Fibroblast of peridontal ligament (primary cell): ENCODE measurements at regions not wholly inside any gene's neighbourhood (a gene's known extent, or its start where the extent isn't known, plus 50 kb on each side); places are given as distances from the start of the nearest gene placed in this dataset.
A peak's percentile ranks its signal among the peaks of the same experiment; 100 is the strongest.
"Not testable (repeated sequence)": the region's sequence is repeated elsewhere in the genome, so short reads cannot be mapped to it uniquely, and the experiment has no call there.

ENCODE experiments used
- DNase-seq: peaks from one replicate; pipeline ENCODE4 v3.0.0-alpha.2; 2010; ENCODE audit errors: extremely low read depth

GRCh38 chr12:124652661-124653060, 85.2 kb upstream of the NCOR2 start:
- DNase-seq: no peak

- no peak for DNase-seq
These were observed 84.3 kb upstream of the NCOR2 start for GRCh38 chr12:124651516-124652273.

GRCh38 chr12:124650912-124651311, 83.5 kb upstream of the NCOR2 start:
- DNase-seq: no peak

- DNase-seq: no peak
These were observed 81.4 kb upstream of the NCOR2 start for GRCh38 chr12:124648710-124649384.

GRCh38 chr12:124647316-124647715, 79.9 kb upstream of the NCOR2 start:
- DNase-seq: no peak

- no peak for DNase-seq
These were observed 79.2 kb upstream of the NCOR2 start for GRCh38 chr12:124646385-124647230.

GRCh38 chr12:124645530-124646244, 78.3 kb upstream of the NCOR2 start:
- DNase-seq: no peak

- not testable (repeated sequence) for DNase-seq
These were observed 76.4 kb upstream of the NCOR2 start for GRCh38 chr12:124643768-124644167.

- DNase-seq: no peak
These were observed 74.7 kb upstream of the NCOR2 start for GRCh38 chr12:124642105-124642504.

- DNase-seq: no peak
These were observed 74.2 kb upstream of the NCOR2 start for GRCh38 chr12:124641591-124641990.

GRCh38 chr12:124640056-124640455, 72.6 kb upstream of the NCOR2 start:
- peak; percentile 72 for DNase-seq

- DNase-seq: no peak
These were observed 71.9 kb upstream of the NCOR2 start for GRCh38 chr12:124639122-124639806.

GRCh38 chr12:124637581-124637981, 70.2 kb upstream of the NCOR2 start:
- DNase-seq: no peak

- no peak for DNase-seq
These were observed 69.8 kb upstream of the NCOR2 start for GRCh38 chr12:124637163-124637562.

- DNase-seq: peak; percentile 55
These were observed 68.9 kb upstream of the NCOR2 start for GRCh38 chr12:124636138-124636978.

GRCh38 chr12:124635316-124635715, 67.9 kb upstream of the NCOR2 start:
- DNase-seq: no peak

GRCh38 chr12:124633365-124634362, 66.3 kb upstream of the NCOR2 start:
- DNase-seq: peak; percentile 55

GRCh38 chr12:124632519-124632984, 65.1 kb upstream of the NCOR2 start:
- no peak for DNase-seq
